A549 (cell line): ENCODE measurements at regions not wholly inside any gene's neighbourhood (a gene's known extent, or its start where the extent isn't known, plus 50 kb on each side); places are given as distances from the start of the nearest gene placed in this dataset.

ENCODE experiments used
- CBX8 ChIP-seq: fragments of 200-600 bp; sonication (generic); IDR thresholded peaks from 2 replicates; pipeline ENCODE4 v1.6.1; 2016
- CHD2 ChIP-seq: fragments of 150-350 bp; IDR thresholded peaks from 2 replicates; pipeline ENCODE4 v1.6.1; 2014; ENCODE audit warnings: low read length; ENCODE audit not compliant: partially characterized antibody
- CTCF ChIP-seq: fragments of >200 bp; sonication (Bioruptor Twin); formaldehyde crosslinking; IDR thresholded peaks from 3 replicates; pipeline ENCODE4 v1.5.1; 2016
- EP300 ChIP-seq, 2 experiments: fragments of >200 bp; sonication (Bioruptor Twin); formaldehyde crosslinking; IDR thresholded peaks; 2 replicates in 1 of 2; 3 replicates in 1 of 2; pipeline ENCODE4 v1.6.1; 2016 to 2017
- POLR2A ChIP-seq: IDR thresholded peaks from 2 replicates; pipeline ENCODE4 v1.6.1; 2012; ENCODE audit warnings: mild to moderate bottlenecking, low read length
- TF ChIP-seq, protein P1 (sequence below): IDR thresholded peaks from 2 replicates; pipeline ENCODE4 v1.6.1; 2012

GRCh38 chr21:31594726-31595125 is 64.8 kb upstream of the SOD1 start:
- no peak for TF ChIP-seq CTCF
- no peak for TF ChIP-seq EP300 (IDR thresholded peaks at IDR 0.05)
- TF ChIP-seq, protein P1, sequence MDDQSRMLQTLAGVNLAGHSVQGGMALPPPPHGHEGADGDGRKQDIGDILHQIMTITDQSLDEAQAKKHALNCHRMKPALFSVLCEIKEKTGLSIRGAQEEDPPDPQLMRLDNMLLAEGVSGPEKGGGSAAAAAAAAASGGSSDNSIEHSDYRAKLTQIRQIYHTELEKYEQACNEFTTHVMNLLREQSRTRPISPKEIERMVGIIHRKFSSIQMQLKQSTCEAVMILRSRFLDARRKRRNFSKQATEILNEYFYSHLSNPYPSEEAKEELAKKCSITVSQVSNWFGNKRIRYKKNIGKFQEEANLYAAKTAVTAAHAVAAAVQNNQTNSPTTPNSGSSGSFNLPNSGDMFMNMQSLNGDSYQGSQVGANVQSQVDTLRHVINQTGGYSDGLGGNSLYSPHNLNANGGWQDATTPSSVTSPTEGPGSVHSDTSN = no peak
- TF ChIP-seq CHD2 = no peak
- no peak for TF ChIP-seq CBX8
- no peak for TF ChIP-seq POLR2A
